Muscle of leg (tissue), 3 donors: ENCODE measurements at regions not wholly inside any gene's neighbourhood (a gene's known extent, or its start where the extent isn't known, plus 50 kb on each side); places are given as distances from the start of the nearest gene placed in this dataset.
"Not testable (repeated sequence)": the region's sequence is repeated elsewhere in the genome, so short reads cannot be mapped to it uniquely, and the experiment has no call there.

ENCODE experiments used
- DNase-seq: peaks from one replicate; pipeline ENCODE4 v3.0.0; 2013
- H3K27ac ChIP-seq: one replicate; pipeline ENCODE4 v1.5.1; 2013; ENCODE audit warnings: mild to moderate bottlenecking, low read length, control low read depth
- H3K27me3 ChIP-seq: one replicate; pipeline ENCODE4 v1.6.1; 2013; ENCODE audit warnings: low read length; ENCODE audit not compliant: control insufficient read depth, insufficient read depth
- H3K36me3 ChIP-seq: one replicate; pipeline ENCODE4 v1.6.1; 2013; ENCODE audit warnings: low read length; ENCODE audit not compliant: control insufficient read depth, insufficient read depth
- H3K4me1 ChIP-seq: one replicate; pipeline ENCODE4 v1.6.1; 2013; ENCODE audit warnings: low read length; ENCODE audit not compliant: control insufficient read depth, insufficient read depth
- H3K4me3 ChIP-seq: one replicate; pipeline ENCODE4 v1.5.1; 2013; ENCODE audit warnings: low read length, control low read depth
- H3K9me3 ChIP-seq: replicated peaks from 2 replicates; pipeline ENCODE4 v1.6.1; 2013; ENCODE audit warnings: low read depth, low read length; ENCODE audit not compliant: control insufficient read depth
- WGBS: methylation state at CpG from one replicate; pipeline ENCODE4 v1.1.5; 2013; ENCODE audit warnings: missing lambda C conversion rate; ENCODE audit not compliant: insufficient coverage; 5-methylcytosine and 5-hydroxymethylcytosine counted together

DNA sequence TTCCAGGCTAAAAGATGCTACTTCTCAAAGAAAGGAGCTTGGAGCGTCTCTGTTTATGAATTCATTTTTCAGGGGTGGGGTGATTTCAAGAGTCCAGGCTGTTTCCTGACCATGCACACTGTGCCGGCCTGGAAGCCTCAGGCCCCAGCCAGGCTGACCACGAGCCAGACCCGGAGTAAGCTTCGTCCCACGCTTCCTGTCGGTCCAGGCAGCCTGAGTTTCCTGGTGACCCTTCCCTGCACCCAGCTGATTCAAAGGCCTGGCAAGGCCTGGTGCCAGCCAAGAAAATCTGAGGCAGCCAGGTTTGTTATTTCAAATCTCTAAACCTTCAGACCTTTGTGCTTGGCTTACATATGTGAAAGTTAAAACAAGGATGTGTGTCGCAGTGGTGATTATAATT lies 62.1 kb upstream of the SMURF2 start:
- not testable (repeated sequence) for H3K36me3 ChIP-seq, H3K9me3 ChIP-seq, H3K4me3 ChIP-seq, H3K27me3 ChIP-seq
- Histone ChIP-seq H3K27ac (peak overlapping the region; percentile 62), H3K4me1 (peaks cover 12% of the 10 kb centered on the region)
- WGBS: 28% methylated on average over 7 of the region's 8 CpGs
- peak; percentile 58 for DNase-seq

DNA sequence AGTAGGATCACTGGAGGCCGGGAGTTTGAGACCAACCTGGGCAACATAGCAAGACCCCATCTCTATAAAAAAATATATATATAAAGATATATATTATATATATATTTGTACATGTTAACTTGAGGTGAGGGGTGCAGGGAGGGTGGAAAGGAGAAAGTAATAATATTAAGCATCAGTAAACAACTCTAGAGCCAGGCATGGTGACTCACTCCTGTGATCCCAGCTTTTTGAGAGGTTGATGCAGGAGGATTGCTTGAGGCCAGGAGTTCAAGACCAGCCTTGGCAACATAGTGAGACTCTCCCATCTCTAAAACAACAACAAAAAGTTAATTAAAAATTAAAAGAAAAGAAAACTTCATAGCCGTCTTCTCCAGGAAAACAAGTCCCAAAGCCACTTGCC lies 61.7 kb upstream of the SMURF2 start:
- Histone ChIP-seq H3K9me3 (no peaks in the 10 kb centered on the region), H3K4me3 (no peak overlapping the region), H3K27ac (peak overlapping the region; percentile 62), H3K27me3 (no peaks in the 10 kb centered on the region), H3K4me1 (peaks cover 12% of the 10 kb centered on the region), H3K36me3 (no peaks in the 10 kb centered on the region)
- WGBS: no CpG with 5 or more reads among the region's 2 CpGs
- DNase-seq: no peak

DNA sequence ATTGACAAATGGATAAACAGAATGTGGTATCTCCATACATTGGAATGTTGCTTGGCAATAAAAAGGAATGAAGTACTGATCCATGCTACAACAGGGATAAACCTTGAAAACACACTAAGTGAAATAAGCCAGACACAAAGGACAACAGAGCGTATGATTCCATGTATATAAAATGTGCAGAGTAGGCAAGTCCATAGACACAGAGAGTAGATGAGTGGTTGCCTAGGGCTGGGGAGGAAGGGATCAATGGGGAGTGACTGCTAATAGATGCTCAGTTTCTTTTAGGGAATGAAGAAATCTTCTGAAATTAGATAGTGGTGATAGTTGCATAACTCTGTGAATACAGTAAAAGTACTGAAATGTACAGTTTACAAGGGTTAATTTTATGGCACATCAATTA lies 59.4 kb upstream of the SMURF2 start:
- not testable (repeated sequence) for H3K36me3 ChIP-seq, H3K27ac ChIP-seq, H3K9me3 ChIP-seq, H3K4me3 ChIP-seq, DNase-seq, H3K4me1 ChIP-seq, H3K27me3 ChIP-seq
- WGBS: 50% methylated on average over 1 of the region's 1 CpG

GRCh38 chr17:64720253-64720652 lies 58.1 kb upstream of the SMURF2 start:
- not testable (repeated sequence) for H3K4me3 ChIP-seq, H3K27me3 ChIP-seq, H3K36me3 ChIP-seq, H3K9me3 ChIP-seq, H3K4me1 ChIP-seq
- no CpG with 5 or more reads among the region's 6 CpGs for WGBS
- peak; percentile 55 for DNase-seq
- peak overlapping the region; percentile 65 for H3K27ac ChIP-seq

DNA sequence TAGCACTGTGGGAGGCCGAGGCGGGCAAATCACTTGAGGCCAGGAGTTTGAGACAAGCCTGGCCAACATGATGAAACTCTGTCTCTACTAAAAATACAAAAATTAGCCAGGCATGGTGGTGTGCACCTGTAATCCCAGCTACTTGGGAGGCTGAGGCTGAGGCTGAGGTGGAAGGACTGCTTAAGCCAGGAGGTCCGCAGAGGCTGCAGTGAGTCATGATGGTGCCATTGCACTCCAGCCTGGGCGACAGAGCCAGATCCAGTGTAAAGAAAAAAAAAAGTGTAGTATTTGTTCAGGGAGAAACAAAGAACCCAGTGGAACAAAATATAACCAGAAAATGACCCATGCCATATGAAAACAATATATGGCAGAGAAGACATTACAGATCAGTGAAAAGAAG lies 57.4 kb upstream of the SMURF2 start:
- DNase-seq, H3K27me3 ChIP-seq, H3K4me3 ChIP-seq, H3K9me3 ChIP-seq, H3K4me1 ChIP-seq, H3K36me3 ChIP-seq, H3K27ac ChIP-seq: not testable (repeated sequence)
- 83% methylated on average over 3 of the region's 4 CpGs for WGBS

DNA sequence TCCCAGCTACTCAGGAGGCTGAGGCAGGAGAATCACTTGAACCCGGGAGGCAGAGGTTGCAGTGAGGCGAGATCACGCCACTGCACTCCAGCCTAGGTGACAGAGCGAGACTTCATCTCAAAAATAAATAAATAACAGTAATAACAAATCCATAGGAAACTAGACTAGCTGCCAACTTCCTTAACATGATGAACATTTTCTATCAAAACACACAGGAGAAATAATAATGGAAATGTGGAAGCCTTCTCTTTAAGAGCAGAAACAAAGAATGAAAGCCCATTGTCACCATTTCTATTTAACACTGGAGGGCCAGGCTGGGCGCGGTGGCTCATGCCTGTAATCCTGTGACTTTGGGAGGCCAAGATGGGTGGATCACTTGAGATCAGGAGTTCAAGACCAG lies 56.7 kb upstream of the SMURF2 start:
- DNase-seq, H3K9me3 ChIP-seq, H3K4me1 ChIP-seq, H3K36me3 ChIP-seq, H3K27ac ChIP-seq, H3K4me3 ChIP-seq, H3K27me3 ChIP-seq: not testable (repeated sequence)
- WGBS: no CpG with 5 or more reads among the region's 6 CpGs

- no CpG with 5 or more reads among the region's 1 CpG for WGBS
Observed at GRCh38 chr17:64718058-64718457, 56.0 kb upstream of the SMURF2 start.

GRCh38 chr17:64716496-64716895 lies 54.4 kb upstream of the SMURF2 start:
- not testable (repeated sequence) for DNase-seq, H3K27ac ChIP-seq, H3K27me3 ChIP-seq, H3K9me3 ChIP-seq, H3K36me3 ChIP-seq, H3K4me3 ChIP-seq
- H3K4me1 ChIP-seq: peaks cover 12% of the 10 kb centered on the region
- no CpG with 5 or more reads among the region's 27 CpGs for WGBS

More at GRCh38 chr17:64718058-64718457, 56.0 kb upstream of the SMURF2 start:
- Histone ChIP-seq H3K4me1 (peaks cover 8% of the 10 kb centered on the region), H3K27ac (no peak overlapping the region), H3K9me3 (no peaks in the 10 kb centered on the region), H3K36me3 (no peaks in the 10 kb centered on the region), H3K4me3 (no peak overlapping the region), H3K27me3 (no peaks in the 10 kb centered on the region)
- no peak for DNase-seq

DNA sequence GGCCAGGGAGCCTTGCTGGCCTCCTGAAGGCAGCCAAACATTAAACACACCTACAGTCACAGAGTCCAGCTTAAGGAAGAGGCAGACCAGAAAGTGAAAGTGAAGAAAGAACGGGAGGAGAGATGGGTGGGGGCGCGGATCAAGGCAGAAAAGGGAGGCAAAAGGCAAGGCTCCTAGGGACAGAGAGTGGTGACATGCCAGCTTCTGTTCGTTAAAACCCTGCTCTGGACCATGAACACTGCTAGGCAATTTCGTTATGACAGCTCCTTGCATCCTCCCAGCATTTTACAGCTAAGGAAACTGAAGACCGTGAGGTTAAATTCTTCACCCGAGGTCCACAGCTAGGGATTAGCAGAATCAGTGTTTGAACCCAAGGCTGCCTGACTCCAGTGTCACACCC lies 51.7 kb upstream of the SMURF2 start:
- not testable (repeated sequence) for H3K4me3 ChIP-seq, DNase-seq, H3K27ac ChIP-seq

DNA sequence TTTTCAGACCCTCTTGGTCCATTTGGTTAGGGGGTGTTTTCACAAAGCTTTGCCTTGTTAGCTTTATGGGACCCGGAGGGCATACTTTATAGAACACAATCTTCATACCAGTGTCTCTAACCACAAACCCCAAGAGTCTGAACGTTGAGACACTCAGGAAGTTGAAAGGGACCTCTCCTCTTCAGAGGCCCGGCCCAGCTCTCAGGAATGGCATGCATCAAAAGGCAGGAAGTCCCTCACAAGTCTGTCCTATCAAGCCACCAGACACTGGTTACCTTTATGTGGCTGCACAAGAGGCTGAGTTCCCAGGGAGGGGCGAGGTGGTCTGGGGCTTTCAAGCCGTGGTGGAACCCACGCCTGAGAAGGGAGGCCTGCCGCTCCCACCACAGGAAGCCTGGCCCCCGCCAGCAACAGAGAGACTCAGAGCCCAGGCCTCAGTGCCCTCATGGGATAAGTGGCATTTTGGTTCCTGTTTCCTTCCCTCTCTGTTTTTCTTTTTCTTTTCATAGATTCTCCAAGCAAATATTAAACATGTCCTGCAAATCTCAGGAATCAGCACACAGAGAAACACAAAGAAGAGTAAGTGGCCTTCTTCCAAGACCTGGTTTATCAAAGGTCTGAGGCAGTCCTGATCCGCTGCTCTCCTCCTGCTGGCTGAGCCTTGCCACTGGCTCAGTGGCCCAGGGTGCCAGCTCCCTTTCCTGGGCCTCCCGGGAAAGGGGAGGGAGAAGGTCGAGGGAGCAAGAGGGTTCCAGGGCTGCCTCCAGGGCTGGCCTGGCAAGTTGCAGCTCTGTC lies 50.6 kb upstream of the SMURF2 start:
- H3K4me1 ChIP-seq: peaks cover 25% of the 10 kb centered on the region
- H3K9me3 ChIP-seq, DNase-seq, H3K27ac ChIP-seq, H3K4me3 ChIP-seq, H3K36me3 ChIP-seq, H3K27me3 ChIP-seq: not testable (repeated sequence)
- 69% methylated on average over 2 of the region's 11 CpGs for WGBS

More for the DNA sequence above, 51.7 kb upstream of the SMURF2 start:
- 38% methylated on average over 2 of the region's 7 CpGs for WGBS
- not testable (repeated sequence) for H3K36me3 ChIP-seq, H3K9me3 ChIP-seq, H3K27me3 ChIP-seq
- peaks cover 21% of the 10 kb centered on the region for H3K4me1 ChIP-seq
